Body of pancreas (tissue), 4 donors: ENCODE measurements at regions not wholly inside any gene's neighbourhood (a gene's known extent, or its start where the extent isn't known, plus 50 kb on each side); places are given as distances from the start of the nearest gene placed in this dataset.

Experiments used
- CTCF ChIP-seq, 7 experiments: fragments of 450-650 bp in 4 of 7; fragments of 200-600 bp in 3 of 7; sonication (generic) in 3 of 7; IDR thresholded peaks; one replicate each; pipeline ENCODE4 v1.5.1; 2016 to 2019; ENCODE audit warnings: antibody characterized with exemption in 7 of 7
- POLR2A ChIP-seq, 3 donors: fragments of 450-650 bp; IDR thresholded peaks; one replicate each; pipeline ENCODE4 v1.6.1; 2016; ENCODE audit warnings: antibody characterized with exemption in 3 of 3, mild to moderate bottlenecking in 2 of 3

DNA sequence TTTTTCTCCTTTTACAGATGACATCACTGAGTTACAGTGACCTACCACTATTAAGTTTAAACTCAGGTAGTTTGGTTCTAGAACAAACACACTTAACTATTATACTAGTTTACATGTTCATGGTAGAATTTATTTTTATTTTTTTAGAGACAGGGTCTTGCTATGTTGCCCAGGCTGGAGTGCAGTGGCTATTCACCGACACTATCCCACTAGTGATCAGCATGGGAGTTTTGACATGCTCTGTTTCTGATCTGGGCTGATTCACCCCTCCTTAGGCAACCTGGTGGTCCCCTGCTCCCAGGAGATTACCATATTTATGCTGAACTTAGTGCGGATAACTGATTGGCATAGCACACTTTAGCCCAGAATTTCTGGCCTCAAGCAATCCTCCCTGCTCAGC is 66.4 kb upstream of the LTA4H start:
- no peak for TF ChIP-seq CTCF (IDR thresholded peaks at IDR 0.05)
- no peak for TF ChIP-seq POLR2A (IDR thresholded peaks at IDR 0.05)
